ENCODE measurements at regions not wholly inside any gene's neighbourhood (a gene's known extent, or its start where the extent isn't known, plus 50 kb on each side); places are given as distances from the start of the nearest gene placed in this dataset.

- no peak for TF ChIP-seq SNAI2 (CRISPR knock-in tag; IDR thresholded peaks at IDR 0.05)
- TF ChIP-seq GLIS3 (CRISPR knock-in tag; IDR thresholded peaks at IDR 0.05), result no peak
- TF ChIP-seq ARNTL (CRISPR knock-in tag; IDR thresholded peaks at IDR 0.05; ENCODE audit: borderline replicate concordance, low read depth), result no peak
- TF ChIP-seq, protein P1, sequence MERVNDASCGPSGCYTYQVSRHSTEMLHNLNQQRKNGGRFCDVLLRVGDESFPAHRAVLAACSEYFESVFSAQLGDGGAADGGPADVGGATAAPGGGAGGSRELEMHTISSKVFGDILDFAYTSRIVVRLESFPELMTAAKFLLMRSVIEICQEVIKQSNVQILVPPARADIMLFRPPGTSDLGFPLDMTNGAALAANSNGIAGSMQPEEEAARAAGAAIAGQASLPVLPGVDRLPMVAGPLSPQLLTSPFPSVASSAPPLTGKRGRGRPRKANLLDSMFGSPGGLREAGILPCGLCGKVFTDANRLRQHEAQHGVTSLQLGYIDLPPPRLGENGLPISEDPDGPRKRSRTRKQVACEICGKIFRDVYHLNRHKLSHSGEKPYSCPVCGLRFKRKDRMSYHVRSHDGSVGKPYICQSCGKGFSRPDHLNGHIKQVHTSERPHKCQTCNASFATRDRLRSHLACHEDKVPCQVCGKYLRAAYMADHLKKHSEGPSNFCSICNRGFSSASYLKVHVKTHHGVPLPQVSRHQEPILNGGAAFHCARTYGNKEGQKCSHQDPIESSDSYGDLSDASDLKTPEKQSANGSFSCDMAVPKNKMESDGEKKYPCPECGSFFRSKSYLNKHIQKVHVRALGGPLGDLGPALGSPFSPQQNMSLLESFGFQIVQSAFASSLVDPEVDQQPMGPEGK (CRISPR knock-in tag; IDR thresholded peaks at IDR 0.05; ENCODE audit: borderline replicate concordance), result no peak
- TF ChIP-seq, protein P2, sequence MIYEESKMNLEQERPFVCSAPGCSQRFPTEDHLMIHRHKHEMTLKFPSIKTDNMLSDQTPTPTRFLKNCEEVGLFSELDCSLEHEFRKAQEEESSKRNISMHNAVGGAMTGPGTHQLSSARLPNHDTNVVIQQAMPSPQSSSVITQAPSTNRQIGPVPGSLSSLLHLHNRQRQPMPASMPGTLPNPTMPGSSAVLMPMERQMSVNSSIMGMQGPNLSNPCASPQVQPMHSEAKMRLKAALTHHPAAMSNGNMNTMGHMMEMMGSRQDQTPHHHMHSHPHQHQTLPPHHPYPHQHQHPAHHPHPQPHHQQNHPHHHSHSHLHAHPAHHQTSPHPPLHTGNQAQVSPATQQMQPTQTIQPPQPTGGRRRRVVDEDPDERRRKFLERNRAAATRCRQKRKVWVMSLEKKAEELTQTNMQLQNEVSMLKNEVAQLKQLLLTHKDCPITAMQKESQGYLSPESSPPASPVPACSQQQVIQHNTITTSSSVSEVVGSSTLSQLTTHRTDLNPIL (CRISPR knock-in tag; IDR thresholded peaks at IDR 0.05; ENCODE audit: low read depth), result no peak
- TF ChIP-seq ZNF70 (CRISPR knock-in tag; IDR thresholded peaks at IDR 0.05), result no peak
- TF ChIP-seq TOX (CRISPR knock-in tag; IDR thresholded peaks at IDR 0.05; ENCODE audit: borderline replicate concordance), result no peak
- TF ChIP-seq RARB (CRISPR knock-in tag; IDR thresholded peaks at IDR 0.05), result no peak
- TF ChIP-seq ESRRG (CRISPR knock-in tag; IDR thresholded peaks at IDR 0.05), result no peak
- no peak for TF ChIP-seq ISL1 (CRISPR knock-in tag; IDR thresholded peaks at IDR 0.05)
- TF ChIP-seq BACH2 (CRISPR knock-in tag; IDR thresholded peaks at IDR 0.05; ENCODE audit: borderline replicate concordance), result no peak
- TF ChIP-seq OSR1 (CRISPR knock-in tag; IDR thresholded peaks at IDR 0.05), result no peak
- no peak for TF ChIP-seq TSHZ2 (CRISPR knock-in tag; IDR thresholded peaks at IDR 0.05)
- no peak for TF ChIP-seq CSDC2 (CRISPR knock-in tag; IDR thresholded peaks at IDR 0.05)
- no peak for TF ChIP-seq ZFP3 (CRISPR knock-in tag; IDR thresholded peaks at IDR 0.05)
- ATAC-seq, result peak; percentile 85
Observed at GRCh38 chr4:99723612-99724011, 66.0 kb upstream of the C4orf54 start.

GRCh38 chr4:99722725-99723124, 65.1 kb upstream of the C4orf54 start:
- TF ChIP-seq, protein P3, sequence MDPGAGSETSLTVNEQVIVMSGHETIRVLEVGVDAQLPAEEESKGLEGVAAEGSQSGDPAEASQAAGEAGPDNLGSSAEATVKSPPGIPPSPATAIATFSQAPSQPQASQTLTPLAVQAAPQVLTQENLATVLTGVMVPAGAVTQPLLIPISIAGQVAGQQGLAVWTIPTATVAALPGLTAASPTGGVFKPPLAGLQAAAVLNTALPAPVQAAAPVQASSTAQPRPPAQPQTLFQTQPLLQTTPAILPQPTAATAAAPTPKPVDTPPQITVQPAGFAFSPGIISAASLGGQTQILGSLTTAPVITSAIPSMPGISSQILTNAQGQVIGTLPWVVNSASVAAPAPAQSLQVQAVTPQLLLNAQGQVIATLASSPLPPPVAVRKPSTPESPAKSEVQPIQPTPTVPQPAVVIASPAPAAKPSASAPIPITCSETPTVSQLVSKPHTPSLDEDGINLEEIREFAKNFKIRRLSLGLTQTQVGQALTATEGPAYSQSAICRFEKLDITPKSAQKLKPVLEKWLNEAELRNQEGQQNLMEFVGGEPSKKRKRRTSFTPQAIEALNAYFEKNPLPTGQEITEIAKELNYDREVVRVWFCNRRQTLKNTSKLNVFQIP (CRISPR knock-in tag; IDR thresholded peaks at IDR 0.05; ENCODE audit: borderline replicate concordance, low read depth), result no peak
- TF ChIP-seq ZFP30 (CRISPR knock-in tag; IDR thresholded peaks at IDR 0.05) (no peak), BACH2 (CRISPR knock-in tag; IDR thresholded peaks at IDR 0.05; ENCODE audit: borderline replicate concordance) (no peak), ZC3H10 (CRISPR knock-in tag; IDR thresholded peaks at IDR 0.05) (no peak)
- no peak for ATAC-seq

DNA sequence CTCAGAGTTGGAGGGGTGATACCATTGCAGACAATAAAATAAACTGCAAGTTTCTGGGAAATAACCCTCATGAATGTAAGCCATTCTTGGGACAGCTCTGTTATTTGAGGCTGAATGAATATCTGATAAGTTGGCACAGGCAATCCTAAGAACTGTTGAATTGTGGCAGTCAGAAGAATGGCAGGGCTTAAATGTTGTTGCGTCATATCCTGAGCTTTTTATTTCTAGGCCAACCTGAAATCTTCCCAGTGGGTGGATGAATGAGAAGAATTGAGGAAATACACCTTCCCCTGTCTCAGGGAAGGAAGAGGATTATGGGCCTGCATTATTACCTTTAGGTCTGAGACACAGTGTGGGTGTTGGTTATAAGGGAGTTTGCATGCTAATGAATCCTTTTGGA, 64.4 kb upstream of the C4orf54 start:
- no peak for ATAC-seq
- TF ChIP-seq PPARA (CRISPR knock-in tag; IDR thresholded peaks at IDR 0.05; ENCODE audit: borderline replicate concordance) (no peak), GLIS3 (CRISPR knock-in tag; IDR thresholded peaks at IDR 0.05) (no peak), ARNTL (CRISPR knock-in tag; IDR thresholded peaks at IDR 0.05; ENCODE audit: borderline replicate concordance, low read depth) (no peak), ZFP30 (CRISPR knock-in tag; IDR thresholded peaks at IDR 0.05) (no peak), TOX (CRISPR knock-in tag; IDR thresholded peaks at IDR 0.05; ENCODE audit: borderline replicate concordance) (no peak), BACH2 (CRISPR knock-in tag; IDR thresholded peaks at IDR 0.05; ENCODE audit: borderline replicate concordance) (no peak), OSR1 (CRISPR knock-in tag; IDR thresholded peaks at IDR 0.05) (no peak), ZNF565 (CRISPR knock-in tag; conservative IDR thresholded peaks at IDR 0.05; ENCODE audit: low read depth) (no peak), ESRRG (CRISPR knock-in tag; IDR thresholded peaks at IDR 0.05) (no peak), ISL1 (CRISPR knock-in tag; IDR thresholded peaks at IDR 0.05) (no peak), SNAI2 (CRISPR knock-in tag; IDR thresholded peaks at IDR 0.05) (no peak), ZNF8 (CRISPR knock-in tag; IDR thresholded peaks at IDR 0.05) (no peak)
- TF ChIP-seq, protein P4, sequence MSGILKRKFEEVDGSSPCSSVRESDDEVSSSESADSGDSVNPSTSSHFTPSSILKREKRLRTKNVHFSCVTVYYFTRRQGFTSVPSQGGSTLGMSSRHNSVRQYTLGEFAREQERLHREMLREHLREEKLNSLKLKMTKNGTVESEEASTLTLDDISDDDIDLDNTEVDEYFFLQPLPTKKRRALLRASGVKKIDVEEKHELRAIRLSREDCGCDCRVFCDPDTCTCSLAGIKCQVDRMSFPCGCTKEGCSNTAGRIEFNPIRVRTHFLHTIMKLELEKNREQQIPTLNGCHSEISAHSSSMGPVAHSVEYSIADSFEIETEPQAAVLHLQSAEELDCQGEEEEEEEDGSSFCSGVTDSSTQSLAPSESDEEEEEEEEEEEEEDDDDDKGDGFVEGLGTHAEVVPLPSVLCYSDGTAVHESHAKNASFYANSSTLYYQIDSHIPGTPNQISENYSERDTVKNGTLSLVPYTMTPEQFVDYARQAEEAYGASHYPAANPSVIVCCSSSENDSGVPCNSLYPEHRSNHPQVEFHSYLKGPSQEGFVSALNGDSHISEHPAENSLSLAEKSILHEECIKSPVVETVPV (CRISPR knock-in tag; IDR thresholded peaks at IDR 0.05), result no peak
- TF ChIP-seq, protein P2 (CRISPR knock-in tag; IDR thresholded peaks at IDR 0.05; ENCODE audit: low read depth), result no peak
- TF ChIP-seq, protein P1 (CRISPR knock-in tag; IDR thresholded peaks at IDR 0.05; ENCODE audit: borderline replicate concordance), result no peak

All from SK-N-SH treated with all-trans-retinoic acid at 6 μM for 48 hours (cell line).